GM21390 (cell line): ENCODE measurements at regions not wholly inside any gene's neighbourhood (a gene's known extent, or its start where the extent isn't known, plus 50 kb on each side); places are given as distances from the start of the nearest gene placed in this dataset.
"Not testable (repeated sequence)": the region's sequence is repeated elsewhere in the genome, so short reads cannot be mapped to it uniquely, and the experiment has no call there.

Experiments
- ATAC-seq: cut with Tn5 transposase; IDR thresholded peaks from one replicate; pipeline ENCODE4 v1.9.1; 2021; ENCODE audit not compliant: unreplicated experiment

DNA sequence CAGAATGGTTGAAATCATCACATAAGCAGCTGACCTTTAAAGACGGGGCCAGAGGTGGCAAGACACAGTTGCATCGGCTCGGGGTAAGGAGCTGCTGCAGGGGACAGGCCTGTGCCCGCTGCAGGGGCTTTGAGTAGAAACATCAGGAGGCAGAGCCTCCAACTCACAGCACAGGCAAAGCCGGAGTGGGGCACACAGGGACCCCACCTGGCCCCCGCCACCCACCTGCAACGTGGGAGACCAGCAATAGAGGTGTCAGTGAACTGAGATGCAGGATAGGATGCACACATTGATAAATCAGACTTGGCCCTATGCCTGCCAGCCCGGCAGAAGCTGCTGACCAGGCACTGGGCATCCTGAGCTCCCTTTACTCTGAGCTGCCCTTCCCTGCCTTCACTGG, 257.2 kb downstream of the NPHP4 start:
- ATAC-seq = no peak

DNA sequence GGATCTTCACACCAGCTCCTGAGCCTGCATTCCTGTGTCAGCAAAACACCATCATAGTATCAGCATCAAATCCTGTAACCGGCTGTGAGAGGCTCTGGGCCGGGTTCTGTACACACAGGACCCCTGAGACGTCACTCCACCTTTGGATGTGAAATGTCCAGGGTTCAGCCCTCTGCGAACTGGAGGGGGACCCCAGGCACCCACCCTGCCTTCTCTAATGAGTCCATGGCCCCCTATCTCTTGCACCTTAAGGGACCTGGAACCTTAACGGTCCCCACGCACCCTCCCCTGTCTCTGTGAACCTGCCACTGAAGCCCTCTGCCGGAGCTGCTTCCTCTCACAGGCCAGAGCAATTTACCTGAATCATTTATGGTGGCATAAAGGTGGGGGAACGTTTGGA, 257.8 kb downstream of the NPHP4 start:
- ATAC-seq = no peak

DNA sequence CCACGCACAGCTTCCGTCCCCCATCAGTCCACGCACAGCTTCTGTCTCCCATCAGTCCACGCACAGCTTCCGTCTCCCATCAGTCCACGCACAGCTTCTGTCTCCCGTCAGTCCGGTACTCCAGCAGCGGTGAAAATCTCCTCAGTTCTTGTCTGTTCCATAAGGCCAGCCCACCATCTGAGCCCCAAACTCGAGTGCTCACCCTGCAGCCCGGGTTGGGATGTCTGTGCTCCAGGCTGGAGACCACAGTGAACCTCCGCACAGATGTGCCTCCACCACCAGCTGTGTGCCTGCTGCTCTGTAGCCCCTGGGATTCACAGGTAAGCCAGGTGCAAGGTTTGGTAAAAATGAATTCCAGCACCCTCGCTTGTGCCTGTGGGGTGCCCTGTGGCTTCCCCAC, 258.6 kb downstream of the NPHP4 start:
- no peak for ATAC-seq

GRCh38 chr1:5731110-5731423, 261.2 kb downstream of the NPHP4 start:
- ATAC-seq = no peak

GRCh38 chr1:5730272-5731109, 261.7 kb downstream of the NPHP4 start:
- ATAC-seq = no peak

GRCh38 chr1:5729636-5730145, 262.5 kb downstream of the NPHP4 start:
- ATAC-seq = no peak

GRCh38 chr1:5728663-5729355, 263.4 kb downstream of the NPHP4 start:
- ATAC-seq = no peak

GRCh38 chr1:5727871-5728643, 264.2 kb downstream of the NPHP4 start:
- ATAC-seq = no peak

- no peak for ATAC-seq
Measured at GRCh38 chr1:5727191-5727590, 265.0 kb downstream of the NPHP4 start.

GRCh38 chr1:5726586-5727184, 265.5 kb downstream of the NPHP4 start:
- ATAC-seq = not testable (repeated sequence)

GRCh38 chr1:5725855-5726585, 266.2 kb downstream of the NPHP4 start:
- ATAC-seq = no peak

GRCh38 chr1:5725406-5725805, 266.8 kb downstream of the NPHP4 start:
- ATAC-seq = no peak

DNA sequence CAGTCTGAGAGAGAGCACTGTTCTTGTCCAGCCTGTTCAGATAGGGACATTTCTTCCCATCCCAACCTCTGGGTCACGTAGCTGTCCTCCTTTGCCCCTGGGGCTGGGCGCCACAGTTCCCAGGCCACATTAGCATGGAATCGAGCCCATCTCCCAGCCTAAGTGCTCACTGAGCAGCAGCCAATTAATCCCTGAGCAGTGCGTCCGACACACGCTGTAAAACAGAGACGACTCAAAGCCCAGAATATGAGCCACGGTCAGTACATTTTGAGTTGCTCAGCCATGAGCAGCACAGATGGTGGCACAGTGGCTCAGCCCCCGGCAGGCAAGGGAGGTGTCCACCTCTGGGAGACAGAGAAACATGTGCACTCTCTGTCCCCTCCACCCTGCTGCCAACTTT, 267.4 kb downstream of the NPHP4 start:
- no peak for ATAC-seq

DNA sequence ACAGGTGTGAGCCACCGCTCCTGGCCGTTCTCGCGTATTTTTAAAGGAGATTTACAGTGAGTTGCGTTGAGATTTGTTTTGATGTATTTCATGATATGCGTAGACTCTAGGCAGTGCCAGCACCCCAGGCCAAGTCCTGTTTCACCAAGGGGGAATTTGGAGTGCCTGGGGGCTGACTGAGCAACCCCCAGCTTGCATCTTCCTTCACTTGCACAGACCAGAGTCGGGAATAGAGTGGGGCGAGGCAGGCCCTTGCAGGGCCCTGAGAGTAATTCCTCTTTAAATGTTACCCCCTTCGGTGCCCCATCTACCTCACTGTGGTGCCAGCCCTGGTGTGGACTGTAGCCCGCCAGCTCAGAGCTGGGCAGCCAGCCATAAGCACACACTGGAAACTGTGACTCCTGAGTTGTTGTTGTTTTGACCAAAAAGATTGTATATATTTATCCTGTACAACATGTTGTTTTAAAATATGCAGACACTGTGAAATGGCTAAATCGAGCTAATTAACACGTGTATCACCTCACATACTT, 269.5 kb downstream of the NPHP4 start:
- ATAC-seq = no peak

DNA sequence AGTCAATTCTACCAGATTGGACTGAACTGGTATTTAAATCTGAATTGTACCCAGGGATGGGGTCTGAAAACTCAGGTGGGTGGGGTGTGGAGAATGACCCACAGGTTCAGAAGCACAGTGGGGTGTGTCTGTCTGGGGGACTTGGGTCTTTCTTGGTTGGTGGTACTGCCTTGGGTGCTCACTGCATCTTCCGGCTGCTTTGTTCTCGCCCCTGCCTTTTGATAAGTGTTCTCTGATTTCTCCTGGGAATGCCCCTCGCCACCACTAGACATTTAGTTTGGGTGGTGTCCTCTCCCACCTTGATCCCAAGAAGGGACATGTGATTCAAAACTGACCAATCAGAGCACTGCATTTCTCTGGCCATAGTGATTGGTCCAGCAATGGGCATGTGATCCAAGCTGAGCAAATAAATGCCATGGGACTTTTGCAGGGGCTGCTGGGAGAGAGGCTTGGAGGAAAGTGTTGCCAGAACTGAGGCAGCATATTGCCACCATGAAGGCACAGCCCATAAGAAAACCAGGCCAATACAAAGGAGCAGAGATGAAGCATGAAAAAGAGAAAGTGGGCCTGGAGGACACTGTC, 270.5 kb downstream of the NPHP4 start:
- no peak for ATAC-seq

DNA sequence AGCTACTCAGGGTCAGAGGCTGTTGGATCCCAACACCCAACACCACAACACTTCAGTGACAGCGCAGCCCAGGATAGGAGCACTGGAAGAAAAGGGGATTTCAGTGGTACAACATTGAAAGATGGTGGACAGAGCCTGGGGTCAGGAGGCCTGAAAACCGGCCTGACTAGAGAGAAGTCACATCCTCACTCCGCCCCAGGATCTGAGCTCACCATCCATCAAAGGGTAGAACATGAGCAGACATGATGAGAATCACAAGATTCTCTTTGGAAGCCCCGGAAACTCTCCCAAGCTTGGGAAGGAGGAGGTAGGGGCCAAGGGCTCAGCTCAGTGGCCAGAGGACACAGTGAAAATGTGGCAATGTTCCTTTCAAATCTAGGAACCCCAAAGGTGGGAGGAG, 271.3 kb downstream of the NPHP4 start:
- ATAC-seq = no peak

GRCh38 chr1:5720484-5720883, 271.7 kb downstream of the NPHP4 start:
- no peak for ATAC-seq

GRCh38 chr1:5720045-5720444, 272.2 kb downstream of the NPHP4 start:
- no peak for ATAC-seq

DNA sequence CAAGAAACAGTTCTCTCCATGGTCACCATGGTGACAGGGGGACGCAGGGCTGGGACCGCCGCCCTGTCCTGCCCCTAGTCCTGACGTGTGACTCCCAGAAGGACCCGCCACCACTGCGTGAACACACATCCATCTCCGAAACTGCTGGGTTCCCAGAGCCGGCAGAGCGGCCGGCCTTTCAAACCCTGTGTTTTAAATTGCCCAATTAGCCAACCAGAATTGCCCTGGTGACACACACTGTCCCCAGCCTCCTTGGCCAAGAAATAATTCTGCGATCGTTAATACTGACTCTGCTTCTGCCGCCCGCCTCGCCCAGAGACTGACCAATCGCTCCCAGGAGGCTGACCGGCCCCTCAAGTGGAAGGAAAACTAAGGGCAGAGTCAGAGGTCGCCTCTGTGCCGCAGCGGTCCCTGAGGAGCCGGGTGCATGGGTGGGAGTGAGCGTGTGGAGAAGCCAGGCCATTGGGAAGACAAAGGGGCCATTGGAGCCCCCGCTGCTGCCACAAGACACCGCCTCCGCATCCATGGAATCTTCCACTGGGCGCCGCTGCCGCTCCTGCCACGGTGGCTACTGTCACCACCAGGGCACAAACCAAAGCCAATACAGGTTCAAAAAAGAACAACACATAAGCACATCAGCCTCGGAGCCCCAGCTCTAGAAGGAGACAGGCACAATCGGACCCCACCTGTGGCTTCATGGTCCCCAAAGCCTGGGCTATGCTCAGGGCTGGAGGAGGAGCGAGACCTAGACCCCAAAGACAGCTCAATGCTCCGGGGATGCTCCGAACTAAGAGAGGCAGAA, 273.2 kb downstream of the NPHP4 start:
- ATAC-seq = no peak
